Gastroesophageal sphincter (tissue), 4 donors: ENCODE measurements at regions not wholly inside any gene's neighbourhood (a gene's known extent, or its start where the extent isn't known, plus 50 kb on each side); places are given as distances from the start of the nearest gene placed in this dataset.

Experiments
- ATAC-seq: fragments of 150-250 bp; one replicate; pipeline ENCODE4 v1.9.1; 2016; ENCODE audit warnings: mild to moderate bottlenecking, moderate library complexity
- H3K27ac ChIP-seq, 4 donors: fragments of 200-600 bp; sonication (generic) in 3 of 4; 1 replicate in 3 of 4; 2 replicates in 1 of 4; pipeline ENCODE4 v1.5.1; 2016 to 2019
- H3K27me3 ChIP-seq: fragments of 200-600 bp; sonication (generic); one replicate; pipeline ENCODE4 v1.5.1; 2019
- H3K36me3 ChIP-seq, 2 donors: fragments of 200-600 bp; sonication (generic); one replicate each; pipeline ENCODE4 v1.5.1; 2019; ENCODE audit warnings: control low read depth in 1 of 2
- H3K4me1 ChIP-seq, 3 donors: fragments of 200-600 bp; sonication (generic); 1 replicate in 2 of 3; 2 replicates in 1 of 3; pipeline ENCODE4 v1.5.1; 2016 to 2019; ENCODE audit warnings: control low read depth in 2 of 3
- H3K4me3 ChIP-seq, 2 donors: fragments of 200-600 bp; sonication (generic); one replicate each; pipeline ENCODE4 v1.5.1; 2019; ENCODE audit warnings: mild to moderate bottlenecking in 1 of 2, moderate library complexity in 1 of 2
- H3K9me3 ChIP-seq, 3 donors: fragments of 200-600 bp; sonication (generic); one replicate each; pipeline ENCODE4 v1.5.1; 2017 to 2019; ENCODE audit warnings: control low read depth in 2 of 3
- CTCF ChIP-seq, 4 experiments: fragments of 200-600 bp in 2 of 4; fragments of 450-650 bp in 2 of 4; sonication (generic) in 1 of 4; IDR thresholded peaks; one replicate each; pipeline ENCODE4 v1.5.1; 2017 to 2019; ENCODE audit warnings: antibody characterized with exemption in 4 of 4, mild to moderate bottlenecking in 2 of 4, moderate library complexity in 2 of 4
- EP300 ChIP-seq: sonication (generic); formaldehyde crosslinking; IDR thresholded peaks from one replicate; pipeline ENCODE4 v1.6.1; 2017; ENCODE audit warnings: antibody characterized with exemption, mild to moderate bottlenecking
- POLR2A ChIP-seq, 2 donors: fragments of 450-650 bp; IDR thresholded peaks; one replicate each; pipeline ENCODE4 v1.6.1; 2017; ENCODE audit warnings: antibody characterized with exemption in 2 of 2, mild to moderate bottlenecking in 2 of 2, moderate library complexity in 1 of 2
- POLR2AphosphoS5 ChIP-seq: sonication (generic); formaldehyde crosslinking; IDR thresholded peaks from one replicate; pipeline ENCODE4 v1.6.1; 2017; ENCODE audit warnings: antibody characterized with exemption
- WGBS, 2 donors: methylation state at CpG; one replicate each; pipeline ENCODE4 v1.1.5; 2018; ENCODE audit warnings: low coverage in 1 of 2; 5-methylcytosine and 5-hydroxymethylcytosine counted together

GRCh38 chr10:62588116-62588515, 213.9 kb downstream of the ZNF365 start:
- ATAC-seq, result no peak

GRCh38 chr10:62589689-62590088, 214.8 kb upstream of the ADO start:
- Histone ChIP-seq H3K9me3 (no peaks in the 10 kb centered on the region), H3K27ac (no peak overlapping the region), H3K4me3 (no peak overlapping the region), H3K36me3 (no peaks in the 10 kb centered on the region), H3K4me1 (peaks cover 0 to 3% (median 0%) of the 10 kb centered on the region in 3 donors), H3K27me3 (no peaks in the 10 kb centered on the region)
- 20% methylated on average over 1 of the region's 2 CpGs; no CpG with 5 or more reads in 1 of the 2 donors for WGBS, 2 donors
- ATAC-seq, result no peak
- no peak for TF ChIP-seq CTCF (IDR thresholded peaks at IDR 0.05)
- no peak for TF ChIP-seq EP300
- no peak for TF ChIP-seq POLR2AphosphoS5
- no peak for TF ChIP-seq POLR2A (IDR thresholded peaks at IDR 0.05)

More at GRCh38 chr10:62588116-62588515, 213.9 kb downstream of the ZNF365 start:
- no peaks in the 10 kb centered on the region for H3K36me3 ChIP-seq
- 90 to 100% methylated on average over 2 of the region's 2 CpGs for WGBS, 2 donors
- TF ChIP-seq CTCF (IDR thresholded peaks at IDR 0.05) (no peak), POLR2A (IDR thresholded peaks at IDR 0.05) (no peak), EP300 (no peak), POLR2AphosphoS5 (no peak)
- no peak overlapping the region for H3K4me3 ChIP-seq
- H3K27ac ChIP-seq, result no peak overlapping the region
- peaks cover 0 to 17% (median 8%) of the 10 kb centered on the region in 3 donors for H3K4me1 ChIP-seq
- no peaks in the 10 kb centered on the region for H3K9me3 ChIP-seq
- H3K27me3 ChIP-seq, result no peaks in the 10 kb centered on the region

GRCh38 chr10:62590306-62590705, 214.2 kb upstream of the ADO start:
- Histone ChIP-seq H3K9me3 (no peaks in the 10 kb centered on the region), H3K4me1 (no peaks in the 10 kb centered on the region), H3K27me3 (no peaks in the 10 kb centered on the region), H3K4me3 (no peak overlapping the region), H3K36me3 (no peaks in the 10 kb centered on the region), H3K27ac (no peak overlapping the region)
- ATAC-seq, result no peak
- 69 to 72% methylated on average over 3 of the region's 3 CpGs for WGBS, 2 donors
- no peak for TF ChIP-seq POLR2AphosphoS5
- no peak for TF ChIP-seq POLR2A (IDR thresholded peaks at IDR 0.05)
- TF ChIP-seq EP300, result no peak

GRCh38 chr10:62594093-62594520, 210.4 kb upstream of the ADO start:
- 10 to 29% methylated on average over 2 to 3 of the region's 3 CpGs for WGBS, 2 donors
- Histone ChIP-seq H3K4me3 (no peak overlapping the region), H3K27me3 (no peaks in the 10 kb centered on the region), H3K4me1 (no peaks in the 10 kb centered on the region), H3K9me3 (no peaks in the 10 kb centered on the region), H3K27ac (no peak overlapping the region), H3K36me3 (no peaks in the 10 kb centered on the region)
- ATAC-seq, result peak; percentile 63
- TF ChIP-seq POLR2A (IDR thresholded peaks at IDR 0.05), result no peak
- TF ChIP-seq CTCF (IDR thresholded peaks at IDR 0.05), result peak; percentile 57 to 87 (median 80)

- WGBS, 2 donors, result 96 to 100% methylated on average over 2 of the region's 3 CpGs
- Histone ChIP-seq H3K27me3 (no peaks in the 10 kb centered on the region), H3K4me1 (no peaks in the 10 kb centered on the region), H3K9me3 (peaks cover 0 to 4% (median 0%) of the 10 kb centered on the region in 3 donors), H3K36me3 (no peaks in the 10 kb centered on the region), H3K4me3 (no peak overlapping the region), H3K27ac (no peak overlapping the region)
- no peak for ATAC-seq
- TF ChIP-seq CTCF (IDR thresholded peaks at IDR 0.05) (no peak), POLR2AphosphoS5 (no peak), EP300 (no peak), POLR2A (IDR thresholded peaks at IDR 0.05) (no peak)
Measured at GRCh38 chr10:62597226-62597625, 207.3 kb upstream of the ADO start.
